ENCODE measurements at regions not wholly inside any gene's neighbourhood (a gene's known extent, or its start where the extent isn't known, plus 50 kb on each side); places are given as distances from the start of the nearest gene placed in this dataset.

- Histone ChIP-seq H2AFZ (ENCODE audit: low read length) (no peak overlapping the region), H3K4me2 (ENCODE audit: insufficient read depth, low read length, poor library complexity, severe bottlenecking) (no peak overlapping the region), H3K4me1 (ENCODE audit: control insufficient read depth in 2 of 2, insufficient read depth in 1 of 2, low read depth in 1 of 2, low read length in 2 of 2) (peaks cover 0 to 4% of the 10 kb centered on the region in 2 donors), H3K36me3 (replicated peaks in 1 of 2; ENCODE audit: control insufficient read depth in 2 of 2, insufficient read depth in 2 of 2, low read length in 2 of 2) (no peaks in the 10 kb centered on the region), H2AK5ac (ENCODE audit: low read depth, low read length) (no peak overlapping the region), H2BK12ac (ENCODE audit: low read length) (no peak overlapping the region), H4K8ac (ENCODE audit: low read depth, low read length) (no peak overlapping the region), H3K23ac (ENCODE audit: low read depth, low read length, poor library complexity) (no peak overlapping the region), H3K79me1 (ENCODE audit: low read depth, low read length) (no peaks in the 10 kb centered on the region), H3K18ac (ENCODE audit: low read length) (peak overlapping the region; percentile 93), H3K4ac (ENCODE audit: low read length) (no peak overlapping the region), H2BK5ac (ENCODE audit: low read length) (peak overlapping the region; percentile 55), H3K14ac (ENCODE audit: low read length) (no peak overlapping the region), H3K9ac (ENCODE audit: low read depth, low read length, poor library complexity) (no peak overlapping the region), H2BK120ac (ENCODE audit: low read depth, low read length) (no peak overlapping the region), H3K4me3 (ENCODE audit: low read length in 2 of 2) (no peak overlapping the region), H4K91ac (ENCODE audit: low read depth, low read length, poor library complexity) (no peak overlapping the region), H3K27ac (replicated peaks; ENCODE audit: low read length) (no peak overlapping the region), H2BK15ac (ENCODE audit: low read length) (no peak overlapping the region), H3K9me3 (replicated peaks in 1 of 2; ENCODE audit: control insufficient read depth in 2 of 2, insufficient read depth in 1 of 2, low read depth in 1 of 2, low read length in 2 of 2) (peaks cover 0 to 1% of the 10 kb centered on the region in 2 donors), H3K27me3 (ENCODE audit: control insufficient read depth in 3 of 3, insufficient read depth in 3 of 3, low read depth in 1 of 3, low read length in 3 of 3) (peaks cover 0 to 21% (median 0%) of the 10 kb centered on the region in 3 experiments)
- no peak for DNase-seq (ENCODE audit: low spot score)
- WGBS, 2 donors (ENCODE audit: extremely low coverage in 2 of 2, insufficient read length in 2 of 2, insufficient replicate concordance in 1 of 2): no CpG with 5 or more reads among the region's 4 CpGs
Observed at GRCh38 chr1:8217809-8218208, 100.1 kb upstream of the SLC45A1 start.

DNA sequence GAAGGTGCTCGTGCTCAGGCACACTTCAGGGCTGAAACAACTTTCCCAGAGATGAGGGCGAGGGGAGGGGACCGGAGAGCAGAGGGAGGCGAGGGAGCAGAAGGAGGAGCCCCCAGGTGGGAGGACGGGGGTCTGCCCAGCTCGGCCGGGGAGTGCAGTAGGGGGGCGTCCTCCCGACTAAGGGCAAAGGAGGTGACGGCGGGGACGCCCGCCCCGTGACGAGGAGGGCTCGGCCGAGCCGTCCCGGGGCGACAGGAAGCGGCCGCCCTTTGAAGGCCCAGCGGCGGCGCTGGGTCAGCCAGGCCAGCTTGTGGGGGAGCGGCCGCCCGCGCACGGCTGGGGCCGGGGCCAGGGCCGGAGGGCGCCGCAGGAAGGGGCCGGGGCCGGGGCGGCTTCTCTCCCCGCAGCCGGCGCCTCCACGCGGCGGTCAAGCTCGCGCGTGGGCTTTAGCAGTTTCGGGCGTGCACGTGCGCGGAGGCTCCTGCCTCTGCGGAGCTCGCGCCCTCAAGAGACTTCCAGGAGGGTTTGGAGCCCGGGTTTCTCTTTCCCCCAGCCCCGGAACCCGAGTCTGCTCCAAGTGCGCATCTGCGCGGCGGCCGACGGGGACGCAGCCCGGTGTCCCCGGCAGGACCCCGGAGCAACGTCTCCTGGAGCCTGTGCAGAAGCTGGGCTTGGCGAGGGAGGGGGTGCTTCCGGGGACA, 100.8 kb upstream of the SLC45A1 start:
- no peaks in the 10 kb centered on the region for H3K36me3 ChIP-seq (replicated peaks in 1 of 2; ENCODE audit: control insufficient read depth in 2 of 2, insufficient read depth in 2 of 2, low read length in 2 of 2)
- peaks cover 0 to 21% (median 0%) of the 10 kb centered on the region in 3 experiments for H3K27me3 ChIP-seq (ENCODE audit: control insufficient read depth in 3 of 3, insufficient read depth in 3 of 3, low read depth in 1 of 3, low read length in 3 of 3)
- H3K23ac ChIP-seq (ENCODE audit: low read depth, low read length, poor library complexity): peak overlapping the region; percentile 60
- no peak overlapping the region for H3K27ac ChIP-seq (replicated peaks; ENCODE audit: low read length)
- no peak overlapping the region for H2BK12ac ChIP-seq (ENCODE audit: low read length)
- peaks cover 0 to 4% of the 10 kb centered on the region in 2 donors for H3K4me1 ChIP-seq (ENCODE audit: control insufficient read depth in 2 of 2, insufficient read depth in 1 of 2, low read depth in 1 of 2, low read length in 2 of 2)
- peak overlapping the region in 1 of 2 donors; percentile 23 for H3K4me3 ChIP-seq (ENCODE audit: low read length in 2 of 2)
- peak overlapping the region; percentile 4 for H3K14ac ChIP-seq (ENCODE audit: low read length)
- H2BK5ac ChIP-seq (ENCODE audit: low read length): peak overlapping the region; percentile 55
- H3K4me2 ChIP-seq (ENCODE audit: insufficient read depth, low read length, poor library complexity, severe bottlenecking): peak overlapping the region; percentile 55
- H3K9me3 ChIP-seq (replicated peaks in 1 of 2; ENCODE audit: control insufficient read depth in 2 of 2, insufficient read depth in 1 of 2, low read depth in 1 of 2, low read length in 2 of 2): peaks cover 0 to 1% of the 10 kb centered on the region in 2 donors
- H3K4ac ChIP-seq (ENCODE audit: low read length): no peak overlapping the region
- peak overlapping the region; percentile 17 for H2AFZ ChIP-seq (ENCODE audit: low read length)
- no peak overlapping the region for H3K9ac ChIP-seq (ENCODE audit: low read depth, low read length, poor library complexity)
- H4K8ac ChIP-seq (ENCODE audit: low read depth, low read length): peak overlapping the region; percentile 78
- peak overlapping the region; percentile 46 for H4K91ac ChIP-seq (ENCODE audit: low read depth, low read length, poor library complexity)
- DNase-seq (ENCODE audit: low spot score): no peak
- no peak overlapping the region for H2BK15ac ChIP-seq (ENCODE audit: low read length)
- WGBS, 2 donors (ENCODE audit: extremely low coverage in 2 of 2, insufficient read length in 2 of 2, insufficient replicate concordance in 1 of 2): no CpG with 5 or more reads among the region's 70 CpGs
- H2BK120ac ChIP-seq (ENCODE audit: low read depth, low read length): no peak overlapping the region
- no peaks in the 10 kb centered on the region for H3K79me1 ChIP-seq (ENCODE audit: low read depth, low read length)
- peak overlapping the region; percentile 93 for H3K18ac ChIP-seq (ENCODE audit: low read length)
- no peak overlapping the region for H2AK5ac ChIP-seq (ENCODE audit: low read depth, low read length)

DNA sequence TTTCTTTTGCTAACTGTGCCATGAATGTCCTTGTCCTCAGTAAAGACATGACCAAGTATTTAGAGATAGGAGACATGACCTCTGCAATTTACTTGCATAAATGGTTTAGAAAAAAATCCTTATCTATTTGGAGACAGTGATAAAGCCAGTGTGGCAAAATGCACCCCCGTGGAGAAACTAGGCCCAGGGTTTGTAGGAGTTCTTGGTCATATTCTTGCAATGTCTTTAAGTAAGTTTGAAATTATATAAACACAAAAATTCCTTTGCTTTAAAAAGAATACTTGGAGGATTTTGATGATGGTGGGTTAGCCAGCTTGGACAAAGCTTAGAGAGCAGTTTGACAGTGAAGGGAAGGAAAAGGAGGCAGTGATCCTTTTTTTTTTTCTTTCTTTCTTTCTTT, 101.9 kb upstream of the SLC45A1 start:
- Histone ChIP-seq H3K14ac (ENCODE audit: low read length) (no peak overlapping the region), H3K23ac (ENCODE audit: low read depth, low read length, poor library complexity) (no peak overlapping the region), H2AK5ac (ENCODE audit: low read depth, low read length) (no peak overlapping the region), H2BK120ac (ENCODE audit: low read depth, low read length) (no peak overlapping the region), H3K27me3 (ENCODE audit: control insufficient read depth in 3 of 3, insufficient read depth in 3 of 3, low read depth in 1 of 3, low read length in 3 of 3) (peaks cover 0 to 17% (median 0%) of the 10 kb centered on the region in 3 experiments), H3K4me1 (ENCODE audit: control insufficient read depth in 2 of 2, insufficient read depth in 1 of 2, low read depth in 1 of 2, low read length in 2 of 2) (peaks cover 0 to 8% of the 10 kb centered on the region in 2 donors), H2BK5ac (ENCODE audit: low read length) (no peak overlapping the region), H3K4ac (ENCODE audit: low read length) (no peak overlapping the region), H3K79me1 (ENCODE audit: low read depth, low read length) (no peaks in the 10 kb centered on the region), H4K91ac (ENCODE audit: low read depth, low read length, poor library complexity) (no peak overlapping the region), H2AFZ (ENCODE audit: low read length) (no peak overlapping the region), H2BK15ac (ENCODE audit: low read length) (no peak overlapping the region), H3K9me3 (replicated peaks in 1 of 2; ENCODE audit: control insufficient read depth in 2 of 2, insufficient read depth in 1 of 2, low read depth in 1 of 2, low read length in 2 of 2) (peaks cover 0 to 1% of the 10 kb centered on the region in 2 donors), H3K9ac (ENCODE audit: low read depth, low read length, poor library complexity) (no peak overlapping the region), H3K4me3 (ENCODE audit: low read length in 2 of 2) (no peak overlapping the region), H2BK12ac (ENCODE audit: low read length) (no peak overlapping the region), H3K18ac (ENCODE audit: low read length) (no peak overlapping the region), H4K8ac (ENCODE audit: low read depth, low read length) (no peak overlapping the region), H3K4me2 (ENCODE audit: insufficient read depth, low read length, poor library complexity, severe bottlenecking) (no peak overlapping the region), H3K36me3 (replicated peaks in 1 of 2; ENCODE audit: control insufficient read depth in 2 of 2, insufficient read depth in 2 of 2, low read length in 2 of 2) (no peaks in the 10 kb centered on the region), H3K27ac (replicated peaks; ENCODE audit: low read length) (no peak overlapping the region)
- WGBS, 2 donors (ENCODE audit: extremely low coverage in 2 of 2, insufficient read length in 2 of 2, insufficient replicate concordance in 1 of 2): no CpG with 5 or more reads among the region's 1 CpG
- DNase-seq (ENCODE audit: low spot score): no peak

DNA sequence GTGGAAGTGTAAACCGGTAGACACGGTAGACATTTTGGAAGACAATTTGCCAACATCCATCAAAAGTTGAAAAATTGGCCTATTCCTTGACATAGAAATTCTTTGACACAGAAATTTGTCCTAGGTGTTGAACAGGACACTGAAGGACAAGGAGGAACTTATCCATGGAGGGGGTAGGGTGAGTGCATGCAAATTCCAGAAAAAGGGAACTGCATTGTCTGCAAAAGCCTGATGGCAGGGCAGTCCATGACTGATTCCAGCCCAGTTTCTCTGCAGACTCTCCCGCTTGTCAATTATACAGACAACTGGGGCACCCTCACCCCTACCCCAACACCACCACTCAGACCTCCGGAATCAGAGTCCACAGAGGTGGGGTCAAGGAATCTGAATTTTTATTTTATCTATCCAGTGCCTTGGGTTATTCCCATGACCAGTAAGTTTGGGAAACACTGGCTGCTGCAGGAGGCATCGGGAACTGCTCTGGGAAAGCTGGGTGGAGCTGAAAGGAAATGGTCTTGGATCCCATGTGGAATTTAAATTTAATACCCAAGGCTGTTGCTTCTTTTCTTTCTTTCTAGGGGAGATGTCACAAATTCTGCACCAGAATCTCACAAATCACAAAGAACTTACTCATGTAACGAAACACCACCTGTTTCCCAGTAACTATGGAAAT, 103.3 kb upstream of the SLC45A1 start:
- Histone ChIP-seq H2BK12ac (ENCODE audit: low read length) (no peak overlapping the region), H3K27me3 (ENCODE audit: control insufficient read depth in 3 of 3, insufficient read depth in 3 of 3, low read depth in 1 of 3, low read length in 3 of 3) (peaks cover 0 to 17% (median 0%) of the 10 kb centered on the region in 3 experiments), H4K8ac (ENCODE audit: low read depth, low read length) (no peak overlapping the region), H3K79me1 (ENCODE audit: low read depth, low read length) (no peaks in the 10 kb centered on the region), H2BK120ac (ENCODE audit: low read depth, low read length) (no peak overlapping the region), H3K18ac (ENCODE audit: low read length) (no peak overlapping the region), H3K23ac (ENCODE audit: low read depth, low read length, poor library complexity) (no peak overlapping the region), H3K9me3 (replicated peaks in 1 of 2; ENCODE audit: control insufficient read depth in 2 of 2, insufficient read depth in 1 of 2, low read depth in 1 of 2, low read length in 2 of 2) (peaks cover 0 to 1% of the 10 kb centered on the region in 2 donors), H3K4me3 (ENCODE audit: low read length in 2 of 2) (no peak overlapping the region), H2AFZ (ENCODE audit: low read length) (no peak overlapping the region), H2BK5ac (ENCODE audit: low read length) (no peak overlapping the region), H3K36me3 (replicated peaks in 1 of 2; ENCODE audit: control insufficient read depth in 2 of 2, insufficient read depth in 2 of 2, low read length in 2 of 2) (no peaks in the 10 kb centered on the region), H3K27ac (replicated peaks; ENCODE audit: low read length) (no peak overlapping the region), H3K9ac (ENCODE audit: low read depth, low read length, poor library complexity) (no peak overlapping the region), H2AK5ac (ENCODE audit: low read depth, low read length) (no peak overlapping the region), H3K4me1 (ENCODE audit: control insufficient read depth in 2 of 2, insufficient read depth in 1 of 2, low read depth in 1 of 2, low read length in 2 of 2) (peaks cover 0 to 8% of the 10 kb centered on the region in 2 donors), H4K91ac (ENCODE audit: low read depth, low read length, poor library complexity) (no peak overlapping the region), H3K4ac (ENCODE audit: low read length) (no peak overlapping the region), H3K14ac (ENCODE audit: low read length) (no peak overlapping the region), H3K4me2 (ENCODE audit: insufficient read depth, low read length, poor library complexity, severe bottlenecking) (no peak overlapping the region), H2BK15ac (ENCODE audit: low read length) (no peak overlapping the region)
- DNase-seq (ENCODE audit: low spot score): no peak
- no CpG with 5 or more reads among the region's 6 CpGs for WGBS, 2 donors (ENCODE audit: extremely low coverage in 2 of 2, insufficient read length in 2 of 2, insufficient replicate concordance in 1 of 2)

Data from neuronal stem cell (in vitro differentiated cells).